Fibroblast of lung (primary cell): ENCODE measurements at regions not wholly inside any gene's neighbourhood (a gene's known extent, or its start where the extent isn't known, plus 50 kb on each side); places are given as distances from the start of the nearest gene placed in this dataset.

ENCODE experiments used
- CTCF ChIP-seq, 2 donors: IDR thresholded peaks in 1 of 2; conservative IDR thresholded peaks in 1 of 2; 1 replicate in 1 of 2; 2 replicates in 1 of 2; pipeline ENCODE4 v1.5.1; 2011 to 2012; ENCODE audit warnings: low read length in 2 of 2, control low read depth in 1 of 2, inconsistent platforms in 1 of 2, low read depth in 1 of 2, mild to moderate bottlenecking in 1 of 2
- EZH2 ChIP-seq: IDR thresholded peaks from 2 replicates; pipeline ENCODE4 v1.5.1; 2012; ENCODE audit warnings: low read length, control low read depth, mild to moderate bottlenecking; ENCODE audit errors: missing control alignments

- TF ChIP-seq CTCF (conservative IDR thresholded peaks at IDR 0.05 in 1 of 2, IDR thresholded peaks at IDR 0.05 in 1 of 2; ENCODE audit: low read depth in 1 of 2, low read length in 2 of 2) (no peak), EZH2 (no peak)
Observed at GRCh38 chr7:91397096-91397495, 132.9 kb downstream of the FZD1 start.
